ENCODE measurements at regions not wholly inside any gene's neighbourhood (a gene's known extent, or its start where the extent isn't known, plus 50 kb on each side); places are given as distances from the start of the nearest gene placed in this dataset.

DNA sequence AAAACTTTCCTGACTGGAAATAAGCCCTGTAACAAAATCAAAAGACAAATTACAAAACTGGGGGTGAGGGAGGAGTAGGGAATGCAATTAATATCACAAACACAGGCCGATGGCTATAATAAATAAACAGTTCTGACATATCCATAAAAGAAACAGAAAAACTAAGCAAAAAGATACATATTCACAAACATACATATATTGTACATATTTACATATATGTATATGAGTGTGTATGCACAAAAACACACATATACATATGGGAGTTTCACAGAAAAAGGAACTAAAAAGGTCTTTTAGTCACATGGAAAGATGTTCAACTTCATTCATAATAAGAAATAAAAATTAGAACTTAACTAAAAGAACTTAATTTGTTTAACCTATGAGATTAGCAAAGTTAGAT is 292.7 kb downstream of the TFAP2A start:
- Mint-ChIP-seq H3K4me1 (no peaks in the 10 kb centered on the region), H3K27me3 (ENCODE audit: low read depth) (peaks cover 2% of the 10 kb centered on the region), H3K9me3 (peaks cover 2 to 3% of the 10 kb centered on the region in 2 experiments; a peak in 3 of 5 replicates), H3K36me3 (ENCODE audit: insufficient read depth in 1 of 3, low read depth in 3 of 3) (peaks cover 0 to 6% (median 1%) of the 10 kb centered on the region in 3 experiments; a peak in 2 of 7 replicates), H3K27ac (no peak overlapping the region), H3K4me3 (no peak overlapping the region)
- H3K56ac ChIP-seq (ENCODE audit: insufficient read length, low read depth, low read length), result no peak overlapping the region
- no peaks in the 10 kb centered on the region for H3K27me3 ChIP-seq (ENCODE audit: insufficient read depth, low read length)
- H2AFZ ChIP-seq (ENCODE audit: low read length), result no peak overlapping the region
- no peak overlapping the region for H2BK120ac ChIP-seq (ENCODE audit: low read depth, low read length, poor library complexity, severe bottlenecking)
- H3K27ac ChIP-seq (ENCODE audit: insufficient read length, low read depth, low read length), result no peak overlapping the region
- no peak overlapping the region for H2BK5ac ChIP-seq (ENCODE audit: insufficient read length, low read length)
- H2BK12ac ChIP-seq (ENCODE audit: insufficient read length, low read depth, low read length), result no peak overlapping the region
- H3K9ac ChIP-seq (ENCODE audit: extremely low read depth, insufficient read length, low read length), result no peak overlapping the region
- H4K5ac ChIP-seq (ENCODE audit: insufficient read length, low read depth, low read length), result no peak overlapping the region
- no peak for DNase-seq
- H3K4me1 ChIP-seq (ENCODE audit: insufficient read depth, low read length), result no peaks in the 10 kb centered on the region
- TF ChIP-seq, protein P1, sequence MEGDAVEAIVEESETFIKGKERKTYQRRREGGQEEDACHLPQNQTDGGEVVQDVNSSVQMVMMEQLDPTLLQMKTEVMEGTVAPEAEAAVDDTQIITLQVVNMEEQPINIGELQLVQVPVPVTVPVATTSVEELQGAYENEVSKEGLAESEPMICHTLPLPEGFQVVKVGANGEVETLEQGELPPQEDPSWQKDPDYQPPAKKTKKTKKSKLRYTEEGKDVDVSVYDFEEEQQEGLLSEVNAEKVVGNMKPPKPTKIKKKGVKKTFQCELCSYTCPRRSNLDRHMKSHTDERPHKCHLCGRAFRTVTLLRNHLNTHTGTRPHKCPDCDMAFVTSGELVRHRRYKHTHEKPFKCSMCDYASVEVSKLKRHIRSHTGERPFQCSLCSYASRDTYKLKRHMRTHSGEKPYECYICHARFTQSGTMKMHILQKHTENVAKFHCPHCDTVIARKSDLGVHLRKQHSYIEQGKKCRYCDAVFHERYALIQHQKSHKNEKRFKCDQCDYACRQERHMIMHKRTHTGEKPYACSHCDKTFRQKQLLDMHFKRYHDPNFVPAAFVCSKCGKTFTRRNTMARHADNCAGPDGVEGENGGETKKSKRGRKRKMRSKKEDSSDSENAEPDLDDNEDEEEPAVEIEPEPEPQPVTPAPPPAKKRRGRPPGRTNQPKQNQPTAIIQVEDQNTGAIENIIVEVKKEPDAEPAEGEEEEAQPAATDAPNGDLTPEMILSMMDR (conservative IDR thresholded peaks at IDR 0.05), result no peak
- no peak overlapping the region for H2BK15ac ChIP-seq (ENCODE audit: low read depth, low read length)
- H3K9me3 ChIP-seq (ENCODE audit: control insufficient read depth, low read depth, low read length), result no peaks in the 10 kb centered on the region
- no peak overlapping the region for H2AK5ac ChIP-seq (ENCODE audit: insufficient read length, low read length)
- H4K8ac ChIP-seq (replicated peaks; ENCODE audit: insufficient read length, low read depth, low read length), result no peak overlapping the region
- no peak overlapping the region for H2BK20ac ChIP-seq (ENCODE audit: low read depth, low read length, poor library complexity, severe bottlenecking)
- no peak overlapping the region for H3T11ph ChIP-seq (ENCODE audit: low read length)
- H3K4me2 ChIP-seq (ENCODE audit: insufficient read depth, insufficient read length, low read length), result no peak overlapping the region
- no peaks in the 10 kb centered on the region for H3K79me2 ChIP-seq (ENCODE audit: insufficient read depth, low read length)
- no peaks in the 10 kb centered on the region for H3K79me1 ChIP-seq (ENCODE audit: insufficient read depth, low read depth, low read length, poor library complexity, severe bottlenecking)
- H3K23ac ChIP-seq (ENCODE audit: insufficient read length, low read depth, low read length), result no peak overlapping the region
- no peak overlapping the region for H3K18ac ChIP-seq (ENCODE audit: insufficient read length, low read depth, low read length)
- H4K91ac ChIP-seq (ENCODE audit: insufficient read length, low read depth, low read length), result no peak overlapping the region
- no peaks in the 10 kb centered on the region for H4K20me1 ChIP-seq (ENCODE audit: control insufficient read depth, insufficient read depth, insufficient read length)
- WGBS (ENCODE audit: extremely low coverage, insufficient read length, low lambda C conversion rate), result no CpG with 5 or more reads among the region's 1 CpG
- H3K23me2 ChIP-seq (ENCODE audit: insufficient read length, low read depth, low read length, poor library complexity, severe bottlenecking), result no peaks in the 10 kb centered on the region
- no peak overlapping the region for H3K4ac ChIP-seq (ENCODE audit: low read depth, low read length)
- H3K14ac ChIP-seq (ENCODE audit: insufficient read depth, low read length), result no peak overlapping the region

All from H9 (cell line).